ENCODE measurements at regions not wholly inside any gene's neighbourhood (a gene's known extent, or its start where the extent isn't known, plus 50 kb on each side); places are given as distances from the start of the nearest gene placed in this dataset.

- DNase-seq (ENCODE audit: low read depth), result no peak
- TF ChIP-seq CTCF (conservative IDR thresholded peaks at IDR 0.05; ENCODE audit: control insufficient read depth, insufficient read depth, low read depth, low read length), result no peak
- no peak overlapping the region for H3K4me3 ChIP-seq (ENCODE audit: control insufficient read depth, low read depth, low read length)
Observed at GRCh38 chr14:22407033-22407432, 182.0 kb downstream of the DAD1 start.

- no peak for DNase-seq (ENCODE audit: low read depth)
- no peak for TF ChIP-seq CTCF (conservative IDR thresholded peaks at IDR 0.05; ENCODE audit: control insufficient read depth, insufficient read depth, low read depth, low read length)
Observed at GRCh38 chr14:22405201-22405600, 183.8 kb downstream of the DAD1 start.

GRCh38 chr14:22403296-22403695 lies 185.7 kb downstream of the DAD1 start:
- H3K4me3 ChIP-seq (ENCODE audit: control insufficient read depth, low read depth, low read length), result no peak overlapping the region
- DNase-seq (ENCODE audit: low read depth), result no peak
- TF ChIP-seq CTCF (conservative IDR thresholded peaks at IDR 0.05; ENCODE audit: control insufficient read depth, insufficient read depth, low read depth, low read length), result no peak

More at GRCh38 chr14:22405201-22405600, 183.8 kb downstream of the DAD1 start:
- H3K4me3 ChIP-seq (ENCODE audit: control insufficient read depth, low read depth, low read length), result no peak overlapping the region

- no peak overlapping the region for H3K4me3 ChIP-seq (ENCODE audit: control insufficient read depth, low read depth, low read length)
- no peak for DNase-seq (ENCODE audit: low read depth)
- TF ChIP-seq CTCF (conservative IDR thresholded peaks at IDR 0.05; ENCODE audit: control insufficient read depth, insufficient read depth, low read depth, low read length), result no peak
Observed at GRCh38 chr14:22400655-22401259, 188.3 kb downstream of the DAD1 start.

- TF ChIP-seq CTCF (conservative IDR thresholded peaks at IDR 0.05; ENCODE audit: control insufficient read depth, insufficient read depth, low read depth, low read length), result no peak
- DNase-seq (ENCODE audit: low read depth), result no peak
- no peak overlapping the region for H3K4me3 ChIP-seq (ENCODE audit: control insufficient read depth, low read depth, low read length)
Observed at GRCh38 chr14:22399776-22400175, 189.2 kb downstream of the DAD1 start.

GRCh38 chr14:22397221-22397737 lies 191.7 kb downstream of the DAD1 start:
- no peak overlapping the region for H3K4me3 ChIP-seq (ENCODE audit: control insufficient read depth, low read depth, low read length)
- TF ChIP-seq CTCF (conservative IDR thresholded peaks at IDR 0.05; ENCODE audit: control insufficient read depth, insufficient read depth, low read depth, low read length), result no peak
- DNase-seq (ENCODE audit: low read depth), result no peak
